MM.1S (cell line): ENCODE measurements at regions not wholly inside any gene's neighbourhood (a gene's known extent, or its start where the extent isn't known, plus 50 kb on each side); places are given as distances from the start of the nearest gene placed in this dataset.

Experiments
- DNase-seq: peaks from one replicate; pipeline ENCODE4 v3.0.0-alpha.2; 2015
- H2AFZ ChIP-seq: fragments of 300-600 bp; sonication (generic); 2 replicates; pipeline ENCODE4 v1.6.0; 2016; ENCODE audit warnings: antibody characterized with exemption, low read length
- H3F3A ChIP-seq: fragments of 300-600 bp; sonication (generic); 2 replicates; pipeline ENCODE4 v1.6.1; 2016; ENCODE audit warnings: mild to moderate bottlenecking, antibody characterized with exemption, low read length, moderate library complexity, mixed read lengths; ENCODE audit not compliant: insufficient read depth
- H3K27ac ChIP-seq: fragments of 300-600 bp; sonication (generic); 2 replicates; pipeline ENCODE4 v1.5.1; 2016; ENCODE audit warnings: mild to moderate bottlenecking, low read length
- H3K27me3 ChIP-seq: fragments of 300-600 bp; sonication (generic); replicated peaks from 2 replicates; pipeline ENCODE4 v1.6.0; 2016; ENCODE audit warnings: low read length; ENCODE audit not compliant: insufficient read depth
- H3K36me3 ChIP-seq: fragments of 300-600 bp; sonication (generic); replicated peaks from 2 replicates; pipeline ENCODE4 v1.6.1; 2016; ENCODE audit warnings: mild to moderate bottlenecking, low read length, mixed read lengths; ENCODE audit not compliant: insufficient read depth
- H3K4me1 ChIP-seq: fragments of 300-600 bp; sonication (generic); 2 replicates; pipeline ENCODE4 v1.6.1; 2016; ENCODE audit warnings: low read length, mixed read lengths
- H3K4me2 ChIP-seq: fragments of 300-600 bp; sonication (generic); 2 replicates; pipeline ENCODE4 v1.6.0; 2016; ENCODE audit warnings: low read depth, low read length
- H3K4me3 ChIP-seq: fragments of 300-600 bp; sonication (generic); 2 replicates; pipeline ENCODE4 v1.5.1; 2016; ENCODE audit warnings: low read length, mixed read lengths
- H3K79me2 ChIP-seq: fragments of 300-600 bp; sonication (generic); 2 replicates; pipeline ENCODE4 v1.6.1; 2016; ENCODE audit warnings: mixed run types, low read length, mixed read lengths
- H3K9ac ChIP-seq: fragments of 300-600 bp; sonication (generic); 2 replicates; pipeline ENCODE4 v1.6.1; 2016; ENCODE audit warnings: low read length, mixed read lengths
- H3K9me2 ChIP-seq: fragments of 300-600 bp; sonication (generic); replicated peaks from 2 replicates; pipeline ENCODE4 v1.6.1; 2016; ENCODE audit warnings: mild to moderate bottlenecking, low read length, mixed read lengths; ENCODE audit not compliant: insufficient read depth
- H3K9me3 ChIP-seq: fragments of 300-600 bp; sonication (generic); replicated peaks from 2 replicates; pipeline ENCODE4 v1.6.1; 2016; ENCODE audit warnings: mild to moderate bottlenecking, low read length, mixed read lengths; ENCODE audit not compliant: insufficient read depth
- H4K20me1 ChIP-seq: fragments of 300-600 bp; sonication (generic); 2 replicates; pipeline ENCODE4 v1.6.1; 2016; ENCODE audit warnings: mild to moderate bottlenecking, low read length, moderate library complexity, mixed read lengths; ENCODE audit not compliant: insufficient read depth
- CTCF ChIP-seq: fragments of 300-600 bp; sonication (generic); IDR thresholded peaks from 2 replicates; pipeline ENCODE4 v1.5.1; 2016; ENCODE audit warnings: antibody characterized with exemption, low read length, mixed read lengths
- EZH2 ChIP-seq: fragments of 300-600 bp; sonication (generic); optimal IDR thresholded peaks from 2 replicates; pipeline ENCODE3; 2017; ENCODE audit warnings: low read depth, mild to moderate bottlenecking, antibody characterized with exemption, low read length, mixed read lengths
- EZH2phosphoT487 ChIP-seq: fragments of 300-600 bp; sonication (generic); IDR thresholded peaks from 2 replicates; pipeline ENCODE4 v1.6.1; 2018; ENCODE audit warnings: antibody characterized with exemption, low read length

- TF ChIP-seq CTCF (no peak), EZH2 (no peak), EZH2phosphoT487 (no peak)
- Histone ChIP-seq H3K27ac (no peak overlapping the region), H3K79me2 (no peaks in the 10 kb centered on the region), H3K9me2 (no peaks in the 10 kb centered on the region), H2AFZ (no peak overlapping the region), H3K4me1 (no peaks in the 10 kb centered on the region), H3K27me3 (no peaks in the 10 kb centered on the region), H3K9ac (no peak overlapping the region), H3F3A (no peaks in the 10 kb centered on the region), H3K4me2 (no peak overlapping the region), H3K9me3 (no peaks in the 10 kb centered on the region), H4K20me1 (no peaks in the 10 kb centered on the region), H3K4me3 (no peak overlapping the region), H3K36me3 (no peaks in the 10 kb centered on the region)
- DNase-seq: no peak
These were observed 156.9 kb upstream of the TTC29 start for GRCh38 chr4:147102596-147102995.

GRCh38 chr4:147103403-147103946, 157.8 kb upstream of the TTC29 start:
- no peak overlapping the region for H3K9ac ChIP-seq
- no peak overlapping the region for H3K4me2 ChIP-seq
- H3K27ac ChIP-seq: no peak overlapping the region
- H3K9me2 ChIP-seq: no peaks in the 10 kb centered on the region
- no peaks in the 10 kb centered on the region for H3K36me3 ChIP-seq
- H3K9me3 ChIP-seq: no peaks in the 10 kb centered on the region
- H2AFZ ChIP-seq: no peak overlapping the region
- H3K79me2 ChIP-seq: no peaks in the 10 kb centered on the region
- H3F3A ChIP-seq: no peaks in the 10 kb centered on the region
- no peaks in the 10 kb centered on the region for H3K4me1 ChIP-seq
- no peaks in the 10 kb centered on the region for H3K27me3 ChIP-seq
- no peak overlapping the region for H3K4me3 ChIP-seq
- DNase-seq: no peak
- no peaks in the 10 kb centered on the region for H4K20me1 ChIP-seq
- TF ChIP-seq EZH2phosphoT487 (no peak), CTCF (no peak), EZH2 (no peak)

- Histone ChIP-seq H3K9me3 (no peaks in the 10 kb centered on the region), H3K36me3 (no peaks in the 10 kb centered on the region), H3K9me2 (no peaks in the 10 kb centered on the region), H2AFZ (no peak overlapping the region), H3K27ac (no peak overlapping the region), H3K4me2 (no peak overlapping the region), H3K27me3 (no peaks in the 10 kb centered on the region), H3F3A (no peaks in the 10 kb centered on the region), H3K4me3 (no peak overlapping the region), H3K4me1 (no peaks in the 10 kb centered on the region), H3K9ac (no peak overlapping the region), H3K79me2 (no peaks in the 10 kb centered on the region), H4K20me1 (no peaks in the 10 kb centered on the region)
- DNase-seq: no peak
- TF ChIP-seq EZH2phosphoT487 (no peak), CTCF (no peak), EZH2 (no peak)
These were observed 159.1 kb upstream of the TTC29 start for GRCh38 chr4:147104768-147105167.
